NCI-H187 treated with DMSO at 0.1 percent for 48 hours (cell line): ENCODE measurements at regions not wholly inside any gene's neighbourhood (a gene's known extent, or its start where the extent isn't known, plus 50 kb on each side); places are given as distances from the start of the nearest gene placed in this dataset.
"Not testable (repeated sequence)": the region's sequence is repeated elsewhere in the genome, so short reads cannot be mapped to it uniquely, and the experiment has no call there.

Source experiments
- DNase-seq: peaks from one replicate; lab custom pipeline; 2025; lab: John Stamatoyannopoulos, UW

GRCh38 chr6:135605278-135605790 is 107.8 kb upstream of the AHI1 start:
- no peak for DNase-seq

- no peak for DNase-seq
Measured at GRCh38 chr6:135606392-135606791, 108.9 kb upstream of the AHI1 start.

- no peak for DNase-seq
Measured at GRCh38 chr6:135608031-135608430, 110.5 kb upstream of the AHI1 start.

GRCh38 chr6:135610192-135610591 is 112.7 kb upstream of the AHI1 start:
- DNase-seq = not testable (repeated sequence)

- DNase-seq = no peak
Measured at GRCh38 chr6:135616655-135617054, 119.1 kb upstream of the AHI1 start.

GRCh38 chr6:135617222-135617621 is 119.7 kb upstream of the AHI1 start:
- no peak for DNase-seq

GRCh38 chr6:135622081-135622480 is 124.5 kb upstream of the AHI1 start:
- DNase-seq = no peak

GRCh38 chr6:135623979-135624378 is 126.4 kb upstream of the AHI1 start:
- no peak for DNase-seq

GRCh38 chr6:135624402-135625295 is 127.1 kb upstream of the AHI1 start:
- DNase-seq = no peak

GRCh38 chr6:135626001-135626400 is 128.5 kb upstream of the AHI1 start:
- DNase-seq = not testable (repeated sequence)

GRCh38 chr6:135627092-135627715 is 129.7 kb upstream of the AHI1 start:
- no peak for DNase-seq

GRCh38 chr6:135630789-135631376 is 133.3 kb upstream of the AHI1 start:
- no peak for DNase-seq

- no peak for DNase-seq
Measured at GRCh38 chr6:135631821-135632220, 134.3 kb upstream of the AHI1 start.

- no peak for DNase-seq
Measured at GRCh38 chr6:135633573-135633972, 136.0 kb upstream of the AHI1 start.

- DNase-seq = no peak
Measured at GRCh38 chr6:135637701-135638100, 140.2 kb upstream of the AHI1 start.

GRCh38 chr6:135638108-135638507 is 140.6 kb upstream of the AHI1 start:
- no peak for DNase-seq

- DNase-seq = no peak
Measured at GRCh38 chr6:135640048-135640447, 142.5 kb upstream of the AHI1 start.

GRCh38 chr6:135640449-135641111 is 143.0 kb upstream of the AHI1 start:
- DNase-seq = no peak

GRCh38 chr6:135642912-135643311 is 145.4 kb upstream of the AHI1 start:
- no peak for DNase-seq

GRCh38 chr6:135644394-135644793 is 146.9 kb upstream of the AHI1 start:
- DNase-seq = no peak

- DNase-seq = no peak
Measured at GRCh38 chr6:135647521-135647920, 150.0 kb upstream of the AHI1 start.
